DND-41 (cell line): ENCODE measurements at regions not wholly inside any gene's neighbourhood (a gene's known extent, or its start where the extent isn't known, plus 50 kb on each side); places are given as distances from the start of the nearest gene placed in this dataset.

ENCODE experiments used
- ATAC-seq: fragments of 200-7000 bp; cut with Tn5 transposase; 3 replicates; pipeline ENCODE4 v1.9.1; 2021; ENCODE audit warnings: low read depth; ENCODE audit not compliant: insufficient read depth
- DNase-seq: peaks from one replicate; pipeline ENCODE4 v3.0.0-alpha.2; 2020
- H2AFZ ChIP-seq: 2 replicates; pipeline ENCODE4 v1.6.0; 2012; ENCODE audit warnings: low read depth, low read length
- H3K27ac ChIP-seq: 2 replicates; pipeline ENCODE4 v1.5.1; 2012; ENCODE audit warnings: low read length, inconsistent platforms
- H3K27me3 ChIP-seq: fragments of 200-600 bp; sonication (generic); 2 replicates; pipeline ENCODE4 v1.6.0; 2012; ENCODE audit warnings: low read length, mild to moderate bottlenecking, inconsistent platforms; ENCODE audit not compliant: insufficient read depth, poor library complexity
- H3K36me3 ChIP-seq: 2 replicates; pipeline ENCODE4 v1.5.1; 2012; ENCODE audit warnings: low read length, inconsistent platforms; ENCODE audit not compliant: insufficient read depth
- H3K4me1 ChIP-seq: 2 replicates; pipeline ENCODE4 v1.5.1; 2012; ENCODE audit warnings: mild to moderate bottlenecking, low read length; ENCODE audit not compliant: insufficient read depth
- H3K4me2 ChIP-seq: 2 replicates; pipeline ENCODE4 v1.6.0; 2012; ENCODE audit warnings: mild to moderate bottlenecking, moderate library complexity, low read length, inconsistent platforms; ENCODE audit not compliant: insufficient read depth
- H3K4me3 ChIP-seq, 2 experiments: fragments of 200-600 bp in 1 of 2; shearing (Covaris generic) in 1 of 2; 2 replicates each; pipeline ENCODE4 v1.5.1; 2012 to 2016; ENCODE audit warnings: inconsistent platforms in 2 of 2, low read length in 2 of 2, mild to moderate bottlenecking in 2 of 2, low read depth in 1 of 2, moderate library complexity in 1 of 2
- H3K79me2 ChIP-seq: 2 replicates; pipeline ENCODE4 v1.6.0; 2012; ENCODE audit warnings: low read length, inconsistent platforms; ENCODE audit not compliant: insufficient read depth
- H3K9ac ChIP-seq: 2 replicates; pipeline ENCODE4 v1.6.0; 2012; ENCODE audit warnings: low read depth, mild to moderate bottlenecking, inconsistent platforms, low read length, moderate library complexity
- H3K9me3 ChIP-seq: 2 replicates; pipeline ENCODE4 v1.5.1; 2012; ENCODE audit warnings: low read length, moderate library complexity, mild to moderate bottlenecking, inconsistent platforms; ENCODE audit not compliant: insufficient read depth, severe bottlenecking
- H4K20me1 ChIP-seq: 2 replicates; pipeline ENCODE4 v1.6.0; 2012; ENCODE audit warnings: low read length; ENCODE audit not compliant: insufficient read depth
- CTCF ChIP-seq: IDR thresholded peaks from 2 replicates; pipeline ENCODE4 v1.5.1; 2012; ENCODE audit warnings: borderline replicate concordance, low read length, moderate library complexity, mild to moderate bottlenecking; ENCODE audit not compliant: poor library complexity, severe bottlenecking; ENCODE audit errors: extremely low read depth
- EZH2 ChIP-seq: IDR thresholded peaks from 3 replicates; pipeline ENCODE4 v1.6.1; 2012; ENCODE audit warnings: borderline replicate concordance, low read depth, mild to moderate bottlenecking, moderate library complexity, low read length, inconsistent platforms; ENCODE audit not compliant: severe bottlenecking

- Histone ChIP-seq H3K9me3 (no peaks in the 10 kb centered on the region), H3K79me2 (no peaks in the 10 kb centered on the region), H3K4me3 (no peak overlapping the region), H3K4me1 (no peaks in the 10 kb centered on the region), H2AFZ (no peak overlapping the region), H3K9ac (no peak overlapping the region), H3K36me3 (no peaks in the 10 kb centered on the region), H4K20me1 (no peaks in the 10 kb centered on the region), H3K27ac (no peak overlapping the region), H3K4me2 (no peak overlapping the region), H3K27me3 (no peaks in the 10 kb centered on the region)
- DNase-seq (no peak), ATAC-seq (no peak)
- TF ChIP-seq CTCF = no peak
- no peak for TF ChIP-seq EZH2
Observed at GRCh38 chr14:39884091-39884490, 451.9 kb upstream of the FBXO33 start.

GRCh38 chr14:39880965-39881364 lies 448.7 kb upstream of the FBXO33 start:
- Histone ChIP-seq H3K27ac (no peak overlapping the region), H3K4me3 (no peak overlapping the region), H3K4me2 (no peak overlapping the region), H4K20me1 (no peaks in the 10 kb centered on the region), H3K9me3 (no peaks in the 10 kb centered on the region), H3K4me1 (no peaks in the 10 kb centered on the region), H3K27me3 (no peaks in the 10 kb centered on the region), H3K36me3 (no peaks in the 10 kb centered on the region), H3K79me2 (no peaks in the 10 kb centered on the region), H3K9ac (no peak overlapping the region), H2AFZ (no peak overlapping the region)
- DNase-seq = no peak
- TF ChIP-seq CTCF (no peak), EZH2 (no peak)
- ATAC-seq = no peak

- Histone ChIP-seq H3K9me3 (no peaks in the 10 kb centered on the region), H3K4me2 (no peak overlapping the region), H3K9ac (no peak overlapping the region), H3K79me2 (no peaks in the 10 kb centered on the region), H3K4me1 (no peaks in the 10 kb centered on the region), H3K27me3 (no peaks in the 10 kb centered on the region), H3K36me3 (no peaks in the 10 kb centered on the region), H2AFZ (no peak overlapping the region), H3K27ac (no peak overlapping the region), H3K4me3 (no peak overlapping the region), H4K20me1 (no peaks in the 10 kb centered on the region)
- no peak for ATAC-seq
- no peak for DNase-seq
- TF ChIP-seq CTCF (no peak), EZH2 (no peak)
Observed at GRCh38 chr14:39880106-39880695, 448.0 kb upstream of the FBXO33 start.

GRCh38 chr14:39877577-39878190 lies 445.5 kb upstream of the FBXO33 start:
- Histone ChIP-seq H3K4me3 (no peak overlapping the region), H3K9me3 (no peaks in the 10 kb centered on the region), H3K4me2 (no peak overlapping the region), H3K27me3 (no peaks in the 10 kb centered on the region), H3K9ac (no peak overlapping the region), H3K79me2 (no peaks in the 10 kb centered on the region), H2AFZ (no peak overlapping the region), H3K36me3 (no peaks in the 10 kb centered on the region), H3K27ac (no peak overlapping the region), H4K20me1 (no peaks in the 10 kb centered on the region), H3K4me1 (no peaks in the 10 kb centered on the region)
- no peak for TF ChIP-seq CTCF
- no peak for TF ChIP-seq EZH2
- ATAC-seq (no peak), DNase-seq (no peak)
